Trophoblast cell (in vitro differentiated cells and primary cell): ENCODE measurements at regions not wholly inside any gene's neighbourhood (a gene's known extent, or its start where the extent isn't known, plus 50 kb on each side); places are given as distances from the start of the nearest gene placed in this dataset.
"Not testable (repeated sequence)": the region's sequence is repeated elsewhere in the genome, so short reads cannot be mapped to it uniquely, and the experiment has no call there.

Experiments used
- DNase-seq, 2 donors: peaks; one replicate each; pipeline ENCODE4 v3.0.0-alpha.2; 2016
- H2AFZ ChIP-seq: 2 replicates; pipeline ENCODE4 v1.6.1; 2013; ENCODE audit warnings: low read length, moderate library complexity, mild to moderate bottlenecking; ENCODE audit not compliant: insufficient read depth, poor library complexity
- H2AK5ac ChIP-seq: 2 replicates; pipeline ENCODE4 v1.6.1; 2013; ENCODE audit warnings: mild to moderate bottlenecking, low read length
- H2BK120ac ChIP-seq: 2 replicates; pipeline ENCODE4 v1.6.1; 2013; ENCODE audit warnings: low read length, mild to moderate bottlenecking, moderate library complexity; ENCODE audit not compliant: insufficient read depth, poor library complexity
- H2BK12ac ChIP-seq: 2 replicates; pipeline ENCODE4 v1.6.1; 2013; ENCODE audit warnings: mild to moderate bottlenecking, low read length, moderate library complexity
- H2BK5ac ChIP-seq: 2 replicates; pipeline ENCODE4 v1.6.1; 2013; ENCODE audit warnings: low read length, low read depth, moderate library complexity, mild to moderate bottlenecking; ENCODE audit not compliant: poor library complexity
- H3K14ac ChIP-seq: 2 replicates; pipeline ENCODE4 v1.6.1; 2013; ENCODE audit warnings: mild to moderate bottlenecking, low read length
- H3K18ac ChIP-seq: 2 replicates; pipeline ENCODE4 v1.6.1; 2013; ENCODE audit warnings: mild to moderate bottlenecking, low read length
- H3K23ac ChIP-seq: 2 replicates; pipeline ENCODE4 v1.6.1; 2013; ENCODE audit warnings: low read length
- H3K27ac ChIP-seq: 2 replicates; pipeline ENCODE4 v1.5.1; 2013; ENCODE audit warnings: low read depth, mild to moderate bottlenecking, inconsistent platforms, low read length, moderate library complexity
- H3K27me3 ChIP-seq: 2 replicates; pipeline ENCODE4 v1.6.1; 2013; ENCODE audit warnings: inconsistent platforms, mild to moderate bottlenecking, low read length, moderate library complexity; ENCODE audit not compliant: insufficient read depth
- H3K36me3 ChIP-seq, 2 experiments: 1 replicate in 1 of 2; 2 replicates in 1 of 2; pipeline ENCODE4 v1.6.1; 2013; ENCODE audit warnings: low read length in 2 of 2, mild to moderate bottlenecking in 2 of 2, moderate library complexity in 1 of 2; ENCODE audit not compliant: insufficient read depth in 2 of 2, control insufficient read depth in 1 of 2
- H3K4ac ChIP-seq: 2 replicates; pipeline ENCODE4 v1.6.1; 2013; ENCODE audit warnings: low read depth, mild to moderate bottlenecking, low read length, moderate library complexity
- H3K4me1 ChIP-seq, 2 experiments: 1 replicate in 1 of 2; 2 replicates in 1 of 2; pipeline ENCODE4 v1.6.1; 2013; ENCODE audit warnings: low read length in 2 of 2, mild to moderate bottlenecking in 2 of 2, moderate library complexity in 1 of 2; ENCODE audit not compliant: insufficient read depth in 2 of 2, control insufficient read depth in 1 of 2
- H3K4me2 ChIP-seq: 2 replicates; pipeline ENCODE4 v1.6.1; 2013; ENCODE audit warnings: inconsistent platforms, mild to moderate bottlenecking, low read length, moderate library complexity
- H3K4me3 ChIP-seq: 2 replicates; pipeline ENCODE4 v1.5.1; 2013; ENCODE audit warnings: mild to moderate bottlenecking, low read depth, low read length, inconsistent platforms
- H3K79me1 ChIP-seq: one replicate; pipeline ENCODE4 v1.6.1; 2013; ENCODE audit warnings: low read length
- H3K79me2 ChIP-seq: 2 replicates; pipeline ENCODE4 v1.6.1; 2013; ENCODE audit warnings: low read length, mild to moderate bottlenecking; ENCODE audit not compliant: control insufficient read depth, insufficient read depth, poor library complexity
- H3K9ac ChIP-seq: 2 replicates; pipeline ENCODE4 v1.6.1; 2013; ENCODE audit warnings: mild to moderate bottlenecking, low read length
- H3K9me3 ChIP-seq: 2 replicates; pipeline ENCODE4 v1.6.1; 2013; ENCODE audit warnings: low read depth, mild to moderate bottlenecking, control low read depth, inconsistent platforms, low read length; ENCODE audit not compliant: insufficient read depth
- H4K12ac ChIP-seq: 2 replicates; pipeline ENCODE4 v1.6.1; 2013; ENCODE audit warnings: low read depth, mild to moderate bottlenecking, low read length, moderate library complexity
- H4K8ac ChIP-seq: 2 replicates; pipeline ENCODE4 v1.6.1; 2013; ENCODE audit warnings: low read depth, mild to moderate bottlenecking, low read length, moderate library complexity
- H4K91ac ChIP-seq: one replicate; pipeline ENCODE4 v1.6.1; 2013; ENCODE audit warnings: low read depth, mild to moderate bottlenecking, low read length, moderate library complexity
- WGBS: extraction: QIAGEN DNeasy Blood & Tissue Kit; methylation state at CpG from one replicate; pipeline ENCODE4 v1.1.7; 2013; ENCODE audit warnings: missing lambda C conversion rate; ENCODE audit not compliant: insufficient read length, insufficient coverage; ENCODE audit errors: extremely low coverage; 5-methylcytosine and 5-hydroxymethylcytosine counted together

GRCh38 chr4:27123769-27124124 is 263.1 kb downstream of the STIM2 start:
- H3K4me1 ChIP-seq, result peaks cover 0 to 1% of the 10 kb centered on the region in 2 experiments
- no peak overlapping the region for H3K4ac ChIP-seq
- DNase-seq, result no peak
- no peaks in the 10 kb centered on the region for H3K9me3 ChIP-seq
- no peak overlapping the region for H3K4me2 ChIP-seq
- no peak overlapping the region for H3K18ac ChIP-seq
- no peak overlapping the region for H2BK12ac ChIP-seq
- H4K91ac ChIP-seq, result no peak overlapping the region
- no peak overlapping the region for H2BK5ac ChIP-seq
- no peak overlapping the region for H4K12ac ChIP-seq
- no peak overlapping the region for H3K4me3 ChIP-seq
- no peak overlapping the region for H3K27ac ChIP-seq
- H2AK5ac ChIP-seq, result no peak overlapping the region
- H3K23ac ChIP-seq, result no peak overlapping the region
- H3K79me2 ChIP-seq, result no peaks in the 10 kb centered on the region
- no peak overlapping the region for H2BK120ac ChIP-seq
- no peak overlapping the region for H3K14ac ChIP-seq
- no peak overlapping the region for H4K8ac ChIP-seq
- no peak overlapping the region for H3K9ac ChIP-seq
- no peaks in the 10 kb centered on the region for H3K27me3 ChIP-seq
- H3K36me3 ChIP-seq, result no peaks in the 10 kb centered on the region
- H2AFZ ChIP-seq, result no peak overlapping the region
- no peaks in the 10 kb centered on the region for H3K79me1 ChIP-seq

DNA sequence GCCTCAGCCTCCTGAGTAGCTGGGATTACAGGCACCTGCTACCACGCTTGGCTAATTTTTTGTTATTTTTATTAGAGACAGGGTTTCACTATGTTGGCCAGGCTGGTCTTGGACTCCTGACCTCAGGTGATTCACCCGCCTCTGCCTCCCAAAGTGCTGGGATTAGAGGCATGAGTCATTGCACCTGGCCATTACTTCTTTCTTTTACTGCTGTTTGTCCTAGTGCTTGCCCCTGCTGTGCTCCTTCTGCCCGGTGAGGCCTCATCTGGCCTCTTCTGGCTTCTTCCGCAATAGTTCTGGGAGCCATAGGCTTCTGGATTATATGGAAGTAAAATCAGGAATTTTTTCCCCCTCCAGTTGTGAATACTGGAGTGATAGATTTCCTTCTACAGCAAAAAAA is 266.3 kb downstream of the STIM2 start:
- H2BK120ac ChIP-seq, result not testable (repeated sequence)
- DNase-seq, result peak; percentile 4 to 20
- no CpG with 5 or more reads among the region's 4 CpGs for WGBS

GRCh38 chr4:27128443-27128842 is 267.8 kb downstream of the STIM2 start:
- Histone ChIP-seq H3K27me3 (no peaks in the 10 kb centered on the region), H3K4me2 (no peak overlapping the region), H2BK12ac (no peak overlapping the region), H4K8ac (no peak overlapping the region), H3K79me1 (no peaks in the 10 kb centered on the region), H3K4ac (no peak overlapping the region), H3K9me3 (no peaks in the 10 kb centered on the region), H3K4me3 (no peak overlapping the region), H2BK5ac (no peak overlapping the region), H3K9ac (no peak overlapping the region), H2BK120ac (no peak overlapping the region), H3K27ac (no peak overlapping the region), H2AK5ac (no peak overlapping the region), H4K12ac (no peak overlapping the region), H3K23ac (no peak overlapping the region), H4K91ac (no peak overlapping the region), H3K14ac (no peak overlapping the region), H3K4me1 (no peaks in the 10 kb centered on the region), H3K79me2 (no peaks in the 10 kb centered on the region), H3K36me3 (no peaks in the 10 kb centered on the region), H2AFZ (no peak overlapping the region), H3K18ac (no peak overlapping the region)
- peak; percentile 61 to 67 for DNase-seq
- no CpG with 5 or more reads among the region's 5 CpGs for WGBS

More for the DNA sequence above, 266.3 kb downstream of the STIM2 start:
- not testable (repeated sequence) for H3K79me2 ChIP-seq, H3K27ac ChIP-seq, H3K23ac ChIP-seq, H3K4me3 ChIP-seq, H4K8ac ChIP-seq, H3K18ac ChIP-seq, H3K36me3 ChIP-seq, H3K27me3 ChIP-seq, H3K4me2 ChIP-seq, H4K91ac ChIP-seq, H3K14ac ChIP-seq, H3K4ac ChIP-seq, H2BK12ac ChIP-seq, H3K9me3 ChIP-seq, H2AK5ac ChIP-seq, H2AFZ ChIP-seq, H3K79me1 ChIP-seq, H2BK5ac ChIP-seq, H3K4me1 ChIP-seq, H3K9ac ChIP-seq, H4K12ac ChIP-seq

DNA sequence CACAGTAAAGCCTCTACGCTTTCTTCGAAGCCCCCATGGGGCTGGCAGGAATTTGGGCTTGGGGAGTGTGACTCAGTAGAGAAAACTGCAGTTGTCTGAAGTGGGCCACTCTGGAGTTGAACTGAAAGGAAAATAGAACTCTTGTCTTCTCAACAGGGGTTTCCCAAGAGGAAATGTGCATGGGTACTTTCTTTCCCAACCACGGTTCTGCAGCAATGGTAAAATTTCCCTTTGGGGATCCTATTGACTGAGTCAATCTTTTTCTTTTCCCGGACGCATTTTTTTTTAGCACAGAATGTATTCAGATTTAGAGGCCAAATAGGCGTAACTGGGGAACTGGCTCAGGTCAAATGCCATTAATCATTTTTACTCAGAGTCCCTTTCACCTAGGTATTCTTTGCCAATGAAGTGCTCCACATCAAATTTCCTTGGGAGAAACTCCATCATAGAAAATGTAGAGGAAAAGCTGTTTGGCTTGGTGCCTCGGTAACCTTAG is 269.3 kb downstream of the STIM2 start:
- Histone ChIP-seq H2BK120ac (no peak overlapping the region), H2AFZ (no peak overlapping the region), H3K4ac (no peak overlapping the region), H2BK12ac (no peak overlapping the region), H2BK5ac (no peak overlapping the region), H3K36me3 (no peaks in the 10 kb centered on the region), H3K14ac (no peak overlapping the region), H3K4me2 (no peak overlapping the region), H3K9me3 (no peaks in the 10 kb centered on the region), H3K18ac (no peak overlapping the region), H4K12ac (no peak overlapping the region), H4K91ac (no peak overlapping the region), H3K27me3 (no peaks in the 10 kb centered on the region), H3K23ac (no peak overlapping the region), H3K4me1 (no peaks in the 10 kb centered on the region), H3K4me3 (no peak overlapping the region), H2AK5ac (no peak overlapping the region), H3K9ac (no peak overlapping the region), H3K27ac (no peak overlapping the region), H3K79me1 (no peaks in the 10 kb centered on the region), H4K8ac (no peak overlapping the region), H3K79me2 (no peaks in the 10 kb centered on the region)
- DNase-seq, result no peak
- no CpG with 5 or more reads among the region's 7 CpGs for WGBS
